WTC11 (cell line): ENCODE measurements at regions not wholly inside any gene's neighbourhood (a gene's known extent, or its start where the extent isn't known, plus 50 kb on each side); places are given as distances from the start of the nearest gene placed in this dataset.

Experiments
- ATAC-seq: fragments of 200-7000 bp; cut with Tn5 transposase; 2 replicates; pipeline ENCODE4 v1.10.0; 2021; ENCODE audit warnings: mild to moderate bottlenecking, moderate library complexity
- CTCF ChIA-PET: fragments of 300-600 bp; sonication (Branson Sonifier 250); formaldehyde crosslinking; loops from one replicate; lab custom pipeline; 2021; ENCODE audit warnings: antibody characterized with exemption; lab: Charles Lee
- POLR2A ChIA-PET: fragments of 350-600 bp; sonication (Branson Sonifier 250); formaldehyde crosslinking; loops from one replicate; lab custom pipeline; 2021; ENCODE audit warnings: antibody characterized with exemption; lab: Charles Lee
- DNase-seq: peaks from one replicate; pipeline ENCODE4 v3.0.0; 2021; ENCODE audit warnings: low spot score
- H3K27ac Mint-ChIP-seq: 2 replicates; pipeline ENCODE4 v1.8.0; 2021; ENCODE audit warnings: mixed read lengths
- H3K27me3 Mint-ChIP-seq: 2 replicates; pipeline ENCODE4 v1.8.0; 2021; ENCODE audit warnings: low read depth, mild to moderate bottlenecking, moderate library complexity, mixed read lengths
- H3K36me3 Mint-ChIP-seq: 2 replicates; pipeline ENCODE4 v1.8.0; 2021; ENCODE audit warnings: mixed read lengths
- H3K4me1 Mint-ChIP-seq: 2 replicates; pipeline ENCODE4 v1.8.0; 2022; ENCODE audit warnings: mixed read lengths
- H3K4me3 Mint-ChIP-seq: 2 replicates; pipeline ENCODE4 v1.8.0; 2021; ENCODE audit warnings: mild to moderate bottlenecking, moderate library complexity, mixed read lengths
- H3K9me3 Mint-ChIP-seq: 2 replicates; pipeline ENCODE4 v1.8.0; 2021; ENCODE audit warnings: mixed read lengths
- ATF1 ChIP-seq: sonication (generic); formaldehyde crosslinking; IDR thresholded peaks from 2 replicates; pipeline ENCODE4 v1.8.1; 2023; ENCODE audit warnings: mild to moderate bottlenecking, moderate library complexity, missing genetic modification reagents
- CREB1 ChIP-seq: sonication (generic); formaldehyde crosslinking; IDR thresholded peaks from 2 replicates; pipeline ENCODE4 v1.8.0; 2023; ENCODE audit warnings: mild to moderate bottlenecking, missing genetic modification reagents
- ELF4 ChIP-seq: sonication (generic); formaldehyde crosslinking; IDR thresholded peaks from 2 replicates; pipeline ENCODE4 v1.8.1; 2022; ENCODE audit warnings: low read depth, mild to moderate bottlenecking, moderate library complexity, missing genetic modification reagents
- FOXP1 ChIP-seq: sonication (generic); formaldehyde crosslinking; IDR thresholded peaks from 2 replicates; pipeline ENCODE4 v1.8.0; 2022; ENCODE audit warnings: missing genetic modification reagents, mild to moderate bottlenecking, moderate library complexity, borderline replicate concordance
- HMGA2 ChIP-seq: fragments of 250-450 bp; sonication (Bioruptor Pico); IDR thresholded peaks from 2 replicates; pipeline ENCODE4 v1.4.0; 2021; ENCODE audit warnings: mild to moderate bottlenecking, moderate library complexity
- KAT7 ChIP-seq: sonication (generic); formaldehyde crosslinking; IDR thresholded peaks from 2 replicates; pipeline ENCODE4 v1.8.1; 2023; ENCODE audit warnings: missing genetic modification reagents, mild to moderate bottlenecking, borderline replicate concordance
- NFATC4 ChIP-seq: fragments of 250-450 bp; sonication (Bioruptor Pico); IDR thresholded peaks from 2 replicates; pipeline ENCODE4 v1.9.0; 2021; ENCODE audit warnings: mild to moderate bottlenecking
- NFE2L1 ChIP-seq: sonication (generic); formaldehyde crosslinking; IDR thresholded peaks from 2 replicates; pipeline ENCODE4 v1.8.1; 2023; ENCODE audit warnings: missing genetic modification reagents
- NR1H2 ChIP-seq: sonication (generic); formaldehyde crosslinking; IDR thresholded peaks from 2 replicates; pipeline ENCODE4 v1.9.0; 2021; ENCODE audit warnings: mild to moderate bottlenecking, moderate library complexity, missing genetic modification reagents
- RORB ChIP-seq: fragments of 250-450 bp; sonication (Bioruptor Pico); IDR thresholded peaks from 2 replicates; pipeline ENCODE4 v1.9.0; 2021; ENCODE audit warnings: mild to moderate bottlenecking
- TEAD1 ChIP-seq: sonication (generic); formaldehyde crosslinking; IDR thresholded peaks from 2 replicates; pipeline ENCODE4 v1.8.0; 2022; ENCODE audit warnings: mild to moderate bottlenecking, missing genetic modification reagents
- TEAD4 ChIP-seq: sonication (generic); formaldehyde crosslinking; IDR thresholded peaks from 2 replicates; pipeline ENCODE4 v1.8.0; 2022; ENCODE audit warnings: mild to moderate bottlenecking, missing genetic modification reagents
- TP53 ChIP-seq: sonication (generic); formaldehyde crosslinking; IDR thresholded peaks from 2 replicates; pipeline ENCODE4 v1.8.1; 2023; ENCODE audit warnings: mild to moderate bottlenecking, missing genetic modification reagents
- ZBTB21 ChIP-seq: sonication (generic); formaldehyde crosslinking; IDR thresholded peaks from 2 replicates; pipeline ENCODE4 v1.8.1; 2023; ENCODE audit warnings: mild to moderate bottlenecking, missing genetic modification reagents, borderline replicate concordance
- ZNF121 ChIP-seq: sonication (generic); formaldehyde crosslinking; IDR thresholded peaks from 2 replicates; pipeline ENCODE4 v1.8.0; 2023; ENCODE audit warnings: missing genetic modification reagents
- ZNF671 ChIP-seq: fragments of 250-450 bp; sonication (Bioruptor Pico); IDR thresholded peaks from 2 replicates; pipeline ENCODE4 v1.8.0; 2021; ENCODE audit warnings: mild to moderate bottlenecking
- TF ChIP-seq, protein P1 (sequence below): sonication (generic); formaldehyde crosslinking; IDR thresholded peaks from 2 replicates; pipeline ENCODE4 v1.8.1; 2023; ENCODE audit warnings: mild to moderate bottlenecking, missing genetic modification reagents
- TF ChIP-seq, protein P2 (sequence below): sonication (generic); formaldehyde crosslinking; IDR thresholded peaks from 2 replicates; pipeline ENCODE4 v1.8.1; 2022; ENCODE audit warnings: low read depth, mild to moderate bottlenecking, moderate library complexity, missing genetic modification reagents, borderline replicate concordance
- TF ChIP-seq, protein P3 (sequence below): sonication (generic); formaldehyde crosslinking; IDR thresholded peaks from 2 replicates; pipeline ENCODE4 v1.8.0; 2023; ENCODE audit warnings: mild to moderate bottlenecking, missing genetic modification reagents
- TF ChIP-seq, protein P4 (sequence below): sonication (generic); formaldehyde crosslinking; IDR thresholded peaks from 2 replicates; pipeline ENCODE4 v1.8.0; 2022; ENCODE audit warnings: mild to moderate bottlenecking, missing genetic modification reagents
- TF ChIP-seq, protein P5 (sequence below): sonication (generic); formaldehyde crosslinking; conservative IDR thresholded peaks from 2 replicates; pipeline ENCODE4 v1.8.1; 2022; ENCODE audit warnings: mild to moderate bottlenecking, missing genetic modification reagents
- TF ChIP-seq, protein P6 (sequence below): sonication (generic); formaldehyde crosslinking; IDR thresholded peaks from 2 replicates; pipeline ENCODE4 v1.8.0; 2022; ENCODE audit warnings: missing genetic modification reagents

DNA sequence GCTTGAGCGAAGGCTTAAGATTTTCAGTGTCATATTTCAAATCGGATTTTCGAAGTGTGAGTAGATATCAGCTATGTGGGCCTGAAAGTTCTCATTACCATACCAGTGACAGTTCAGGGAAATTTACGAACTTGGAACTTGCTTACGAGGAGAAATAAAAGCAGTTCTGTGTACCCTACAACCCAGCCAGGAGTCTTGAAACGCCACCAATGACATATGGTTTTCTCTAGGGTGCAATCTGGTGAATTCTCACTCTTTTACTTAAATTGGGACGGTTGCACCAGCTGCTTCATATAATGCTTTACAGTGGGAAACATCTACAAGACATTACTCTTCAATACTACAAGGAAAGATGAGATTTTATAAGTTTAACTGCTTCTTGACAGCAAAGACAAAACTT, 253.6 kb upstream of the FOXK1 start (continued):
- TF ChIP-seq, protein P1, sequence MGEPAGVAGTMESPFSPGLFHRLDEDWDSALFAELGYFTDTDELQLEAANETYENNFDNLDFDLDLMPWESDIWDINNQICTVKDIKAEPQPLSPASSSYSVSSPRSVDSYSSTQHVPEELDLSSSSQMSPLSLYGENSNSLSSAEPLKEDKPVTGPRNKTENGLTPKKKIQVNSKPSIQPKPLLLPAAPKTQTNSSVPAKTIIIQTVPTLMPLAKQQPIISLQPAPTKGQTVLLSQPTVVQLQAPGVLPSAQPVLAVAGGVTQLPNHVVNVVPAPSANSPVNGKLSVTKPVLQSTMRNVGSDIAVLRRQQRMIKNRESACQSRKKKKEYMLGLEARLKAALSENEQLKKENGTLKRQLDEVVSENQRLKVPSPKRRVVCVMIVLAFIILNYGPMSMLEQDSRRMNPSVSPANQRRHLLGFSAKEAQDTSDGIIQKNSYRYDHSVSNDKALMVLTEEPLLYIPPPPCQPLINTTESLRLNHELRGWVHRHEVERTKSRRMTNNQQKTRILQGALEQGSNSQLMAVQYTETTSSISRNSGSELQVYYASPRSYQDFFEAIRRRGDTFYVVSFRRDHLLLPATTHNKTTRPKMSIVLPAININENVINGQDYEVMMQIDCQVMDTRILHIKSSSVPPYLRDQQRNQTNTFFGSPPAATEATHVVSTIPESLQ (CRISPR knock-in tag) = no peak
- TF ChIP-seq CREB1 (no peak), TP53 (CRISPR knock-in tag) (no peak), ZNF121 (CRISPR knock-in tag) (no peak), FOXP1 (CRISPR knock-in tag) (no peak)
- TF ChIP-seq, protein P2, sequence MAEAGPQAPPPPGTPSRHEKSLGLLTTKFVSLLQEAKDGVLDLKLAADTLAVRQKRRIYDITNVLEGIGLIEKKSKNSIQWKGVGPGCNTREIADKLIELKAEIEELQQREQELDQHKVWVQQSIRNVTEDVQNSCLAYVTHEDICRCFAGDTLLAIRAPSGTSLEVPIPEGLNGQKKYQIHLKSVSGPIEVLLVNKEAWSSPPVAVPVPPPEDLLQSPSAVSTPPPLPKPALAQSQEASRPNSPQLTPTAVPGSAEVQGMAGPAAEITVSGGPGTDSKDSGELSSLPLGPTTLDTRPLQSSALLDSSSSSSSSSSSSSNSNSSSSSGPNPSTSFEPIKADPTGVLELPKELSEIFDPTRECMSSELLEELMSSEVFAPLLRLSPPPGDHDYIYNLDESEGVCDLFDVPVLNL = no peak
- TF ChIP-seq, protein P3, sequence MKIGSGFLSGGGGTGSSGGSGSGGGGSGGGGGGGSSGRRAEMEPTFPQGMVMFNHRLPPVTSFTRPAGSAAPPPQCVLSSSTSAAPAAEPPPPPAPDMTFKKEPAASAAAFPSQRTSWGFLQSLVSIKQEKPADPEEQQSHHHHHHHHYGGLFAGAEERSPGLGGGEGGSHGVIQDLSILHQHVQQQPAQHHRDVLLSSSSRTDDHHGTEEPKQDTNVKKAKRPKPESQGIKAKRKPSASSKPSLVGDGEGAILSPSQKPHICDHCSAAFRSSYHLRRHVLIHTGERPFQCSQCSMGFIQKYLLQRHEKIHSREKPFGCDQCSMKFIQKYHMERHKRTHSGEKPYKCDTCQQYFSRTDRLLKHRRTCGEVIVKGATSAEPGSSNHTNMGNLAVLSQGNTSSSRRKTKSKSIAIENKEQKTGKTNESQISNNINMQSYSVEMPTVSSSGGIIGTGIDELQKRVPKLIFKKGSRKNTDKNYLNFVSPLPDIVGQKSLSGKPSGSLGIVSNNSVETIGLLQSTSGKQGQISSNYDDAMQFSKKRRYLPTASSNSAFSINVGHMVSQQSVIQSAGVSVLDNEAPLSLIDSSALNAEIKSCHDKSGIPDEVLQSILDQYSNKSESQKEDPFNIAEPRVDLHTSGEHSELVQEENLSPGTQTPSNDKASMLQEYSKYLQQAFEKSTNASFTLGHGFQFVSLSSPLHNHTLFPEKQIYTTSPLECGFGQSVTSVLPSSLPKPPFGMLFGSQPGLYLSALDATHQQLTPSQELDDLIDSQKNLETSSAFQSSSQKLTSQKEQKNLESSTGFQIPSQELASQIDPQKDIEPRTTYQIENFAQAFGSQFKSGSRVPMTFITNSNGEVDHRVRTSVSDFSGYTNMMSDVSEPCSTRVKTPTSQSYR (CRISPR knock-in tag) = no peak
- TF ChIP-seq, protein P4, sequence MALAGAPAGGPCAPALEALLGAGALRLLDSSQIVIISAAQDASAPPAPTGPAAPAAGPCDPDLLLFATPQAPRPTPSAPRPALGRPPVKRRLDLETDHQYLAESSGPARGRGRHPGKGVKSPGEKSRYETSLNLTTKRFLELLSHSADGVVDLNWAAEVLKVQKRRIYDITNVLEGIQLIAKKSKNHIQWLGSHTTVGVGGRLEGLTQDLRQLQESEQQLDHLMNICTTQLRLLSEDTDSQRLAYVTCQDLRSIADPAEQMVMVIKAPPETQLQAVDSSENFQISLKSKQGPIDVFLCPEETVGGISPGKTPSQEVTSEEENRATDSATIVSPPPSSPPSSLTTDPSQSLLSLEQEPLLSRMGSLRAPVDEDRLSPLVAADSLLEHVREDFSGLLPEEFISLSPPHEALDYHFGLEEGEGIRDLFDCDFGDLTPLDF (CRISPR knock-in tag) = no peak

DNA sequence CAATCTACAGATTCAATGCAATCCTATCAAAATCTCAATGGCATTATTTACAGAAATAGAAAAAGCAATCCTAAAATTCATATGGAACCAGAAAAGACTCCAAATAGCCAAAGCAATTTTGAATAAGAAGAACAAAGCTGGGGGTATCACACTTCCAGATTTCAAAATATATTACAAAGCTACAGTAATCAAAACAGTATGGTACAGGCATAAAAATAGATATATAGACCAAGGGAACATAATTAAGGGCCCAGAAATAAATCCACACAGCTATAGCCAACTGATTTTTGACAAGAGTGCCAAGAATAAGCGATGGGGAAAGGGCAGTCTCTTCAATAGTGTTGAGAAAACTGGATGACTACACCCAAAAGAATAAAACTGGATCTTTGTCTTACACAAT, 251.9 kb upstream of the FOXK1 start:
- TF ChIP-seq ELF4 (CRISPR knock-in tag) (no peak), TEAD4 (CRISPR knock-in tag) (no peak), KAT7 (CRISPR knock-in tag) (no peak), TEAD1 (no peak), TP53 (CRISPR knock-in tag) (no peak), NFATC4 (CRISPR knock-in tag) (no peak), ZBTB21 (CRISPR knock-in tag) (no peak)
- no peaks in the 10 kb centered on the region for H3K4me1 Mint-ChIP-seq
- no peak overlapping the region for H3K4me3 Mint-ChIP-seq
- peaks cover 61% of the 10 kb centered on the region for H3K9me3 Mint-ChIP-seq
- ChIA-PET CTCF (no interaction called here), POLR2A (no interaction called here)
- H3K27me3 Mint-ChIP-seq = peaks cover 5% of the 10 kb centered on the region
- no peak for ATAC-seq
- peaks cover 20% of the 10 kb centered on the region for H3K36me3 Mint-ChIP-seq
- no peak overlapping the region for H3K27ac Mint-ChIP-seq
- DNase-seq = no peak

DNA sequence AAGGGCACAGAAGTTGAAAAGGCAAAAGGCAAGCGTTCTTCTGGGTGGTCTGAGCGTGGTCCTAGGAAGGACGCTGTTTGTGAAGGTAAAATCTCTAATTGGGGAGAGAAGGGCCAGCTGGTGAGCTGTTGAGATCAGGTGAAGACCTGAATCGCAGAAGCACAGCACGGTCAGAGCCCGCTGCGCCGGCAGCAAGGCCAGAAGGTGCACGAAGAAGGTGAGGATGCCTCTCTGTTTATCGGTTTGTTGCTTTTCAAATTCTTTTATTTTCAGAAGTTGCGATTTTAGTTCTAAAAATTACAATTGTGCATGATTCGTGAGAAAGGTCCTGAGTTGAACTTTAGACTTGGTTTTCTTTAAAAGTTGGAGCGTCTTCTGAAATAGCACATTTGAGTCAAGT, 247.8 kb upstream of the FOXK1 start:
- DNase-seq (no peak), ATAC-seq (no peak)
- H3K4me3 Mint-ChIP-seq = no peak overlapping the region
- TF ChIP-seq, protein P5, sequence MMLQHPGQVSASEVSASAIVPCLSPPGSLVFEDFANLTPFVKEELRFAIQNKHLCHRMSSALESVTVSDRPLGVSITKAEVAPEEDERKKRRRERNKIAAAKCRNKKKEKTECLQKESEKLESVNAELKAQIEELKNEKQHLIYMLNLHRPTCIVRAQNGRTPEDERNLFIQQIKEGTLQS (CRISPR knock-in tag) = no peak
- TF ChIP-seq ZNF671 (CRISPR knock-in tag) (no peak), NFE2L1 (no peak), HMGA2 (CRISPR knock-in tag) (no peak), TP53 (CRISPR knock-in tag) (no peak), RORB (CRISPR knock-in tag) (no peak), NR1H2 (CRISPR knock-in tag) (no peak), ATF1 (CRISPR knock-in tag) (no peak)
- TF ChIP-seq, protein P1 (CRISPR knock-in tag) = no peak
- TF ChIP-seq, protein P6, sequence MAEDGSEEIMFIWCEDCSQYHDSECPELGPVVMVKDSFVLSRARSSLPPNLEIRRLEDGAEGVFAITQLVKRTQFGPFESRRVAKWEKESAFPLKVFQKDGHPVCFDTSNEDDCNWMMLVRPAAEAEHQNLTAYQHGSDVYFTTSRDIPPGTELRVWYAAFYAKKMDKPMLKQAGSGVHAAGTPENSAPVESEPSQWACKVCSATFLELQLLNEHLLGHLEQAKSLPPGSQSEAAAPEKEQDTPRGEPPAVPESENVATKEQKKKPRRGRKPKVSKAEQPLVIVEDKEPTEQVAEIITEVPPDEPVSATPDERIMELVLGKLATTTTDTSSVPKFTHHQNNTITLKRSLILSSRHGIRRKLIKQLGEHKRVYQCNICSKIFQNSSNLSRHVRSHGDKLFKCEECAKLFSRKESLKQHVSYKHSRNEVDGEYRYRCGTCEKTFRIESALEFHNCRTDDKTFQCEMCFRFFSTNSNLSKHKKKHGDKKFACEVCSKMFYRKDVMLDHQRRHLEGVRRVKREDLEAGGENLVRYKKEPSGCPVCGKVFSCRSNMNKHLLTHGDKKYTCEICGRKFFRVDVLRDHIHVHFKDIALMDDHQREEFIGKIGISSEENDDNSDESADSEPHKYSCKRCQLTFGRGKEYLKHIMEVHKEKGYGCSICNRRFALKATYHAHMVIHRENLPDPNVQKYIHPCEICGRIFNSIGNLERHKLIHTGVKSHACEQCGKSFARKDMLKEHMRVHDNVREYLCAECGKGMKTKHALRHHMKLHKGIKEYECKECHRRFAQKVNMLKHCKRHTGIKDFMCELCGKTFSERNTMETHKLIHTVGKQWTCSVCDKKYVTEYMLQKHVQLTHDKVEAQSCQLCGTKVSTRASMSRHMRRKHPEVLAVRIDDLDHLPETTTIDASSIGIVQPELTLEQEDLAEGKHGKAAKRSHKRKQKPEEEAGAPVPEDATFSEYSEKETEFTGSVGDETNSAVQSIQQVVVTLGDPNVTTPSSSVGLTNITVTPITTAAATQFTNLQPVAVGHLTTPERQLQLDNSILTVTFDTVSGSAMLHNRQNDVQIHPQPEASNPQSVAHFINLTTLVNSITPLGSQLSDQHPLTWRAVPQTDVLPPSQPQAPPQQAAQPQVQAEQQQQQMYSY (CRISPR knock-in tag) = no peak
- no peaks in the 10 kb centered on the region for H3K4me1 Mint-ChIP-seq
- peaks cover 50% of the 10 kb centered on the region for H3K9me3 Mint-ChIP-seq
- H3K36me3 Mint-ChIP-seq = peaks cover 7% of the 10 kb centered on the region
- peaks cover 11% of the 10 kb centered on the region; the same call in 1 of the 2 replicates for H3K27me3 Mint-ChIP-seq
- H3K27ac Mint-ChIP-seq = no peak overlapping the region
- ChIA-PET CTCF (interaction anchor here (1.3 to 1.6 kb wide), 2 partner anchors 45 to 208 kb away, joined by 3 to 5 read pairs; no protein-coding TSS in a partner anchor), POLR2A (no interaction called here)
